HCT116 (cell line): ENCODE measurements at regions not wholly inside any gene's neighbourhood (a gene's known extent, or its start where the extent isn't known, plus 50 kb on each side); places are given as distances from the start of the nearest gene placed in this dataset.

Experiments
- ATAC-seq: fragments of 200-7000 bp; cut with Tn5 transposase; 2 replicates; pipeline ENCODE4 v1.9.1; 2020; ENCODE audit warnings: mild to moderate bottlenecking, moderate library complexity
- BruUV-seq: library from RNA; stranded (reverse); fragments of 400-500 nt; replicated peaks from 2 replicates; lab custom pipeline; 2021; lab: Mats Ljungman, UMichigan
- CTCF ChIA-PET: fragments of 300-600 bp; sonication (Branson Sonifier 250); formaldehyde crosslinking; loops from one replicate; lab custom pipeline; 2021; ENCODE audit warnings: antibody characterized with exemption; lab: Charles Lee
- POLR2A ChIA-PET: fragments of 300-600, 350-600 bp; sonication (Branson Sonifier 250); formaldehyde crosslinking; loops from one replicate; lab custom pipeline; 2021; ENCODE audit warnings: antibody characterized with exemption; lab: Charles Lee
- RAD21 ChIA-PET, 2 experiments: fragments of 300-600 bp; sonication (Branson Sonifier 250); formaldehyde crosslinking; loops; one replicate each; lab custom pipeline; 2023; ENCODE audit warnings: low total read pairs in 2 of 2; ENCODE audit not compliant: uncharacterized antibody in 2 of 2, unreplicated experiment in 2 of 2, low non-redundant PET in 1 of 2; lab: Charles Lee
- DNase-seq: peaks from one replicate; pipeline ENCODE4 v3.0.0-alpha.2; 2010; ENCODE audit warnings: low read depth, low spot score
- H2AFZ ChIP-seq: fragments of 200-600 bp; shearing (Covaris generic), sonication (generic); 2 replicates; pipeline ENCODE4 v1.6.1; 2017; ENCODE audit warnings: low read depth, mixed run types, mixed read lengths, antibody characterized with exemption, low read length; ENCODE audit not compliant: poor library complexity, severe bottlenecking
- H3K27ac ChIP-seq: 2 replicates; pipeline ENCODE4 v1.5.1; 2012; ENCODE audit warnings: low read depth, low read length
- H3K27me3 ChIP-seq: fragments of 200-600 bp; sonication (generic); 2 replicates; pipeline ENCODE4 v1.6.1; 2016; ENCODE audit warnings: mixed run types, low read length, mixed read lengths; ENCODE audit not compliant: insufficient read depth
- H3K36me3 ChIP-seq, 2 experiments: fragments of 200-500 bp in 1 of 2; fragments of 200-600 bp in 1 of 2; sonication (Bioruptor generic) in 1 of 2; sonication (generic) in 1 of 2; 2 replicates each; pipeline versions ENCODE4 v1.5.1 to v1.6.1; 2014 to 2016; ENCODE audit warnings: low read length in 2 of 2, inconsistent platforms in 1 of 2, mixed read lengths in 1 of 2, mixed run types in 1 of 2; ENCODE audit not compliant: insufficient read depth in 2 of 2, control insufficient read depth in 1 of 2
- H3K4me1 ChIP-seq, 2 experiments: fragments of 200-600 bp in 1 of 2; sonication (generic) in 1 of 2; 2 replicates each; pipeline versions ENCODE4 v1.5.1 to v1.6.1; 2012 to 2017; ENCODE audit warnings: low read length in 2 of 2, inconsistent platforms in 1 of 2, mild to moderate bottlenecking in 1 of 2, mixed read lengths in 1 of 2, mixed run types in 1 of 2, moderate library complexity in 1 of 2; ENCODE audit not compliant: insufficient read depth in 2 of 2, control insufficient read depth in 1 of 2
- H3K4me2 ChIP-seq: fragments of 200-600 bp; sonication (generic); 2 replicates; pipeline ENCODE4 v1.6.1; 2017; ENCODE audit warnings: mixed run types, low read length, mixed read lengths
- H3K4me3 ChIP-seq, 2 experiments: fragments of 200-600 bp in 1 of 2; sonication (generic) in 1 of 2; replicated peaks in 1 of 2; 2 replicates each; pipeline ENCODE4 v1.5.1; 2011 to 2016; ENCODE audit warnings: low read length in 2 of 2, control low read depth in 1 of 2, low read depth in 1 of 2, mild to moderate bottlenecking in 1 of 2, mixed read lengths in 1 of 2, mixed run types in 1 of 2
- H3K79me2 ChIP-seq: fragments of 200-600 bp; sonication (generic); 2 replicates; pipeline ENCODE4 v1.6.1; 2017; ENCODE audit warnings: mild to moderate bottlenecking, mixed run types, low read length, moderate library complexity, mixed read lengths; ENCODE audit not compliant: insufficient read depth
- H3K9ac ChIP-seq: fragments of 200-600 bp; sonication (generic); 2 replicates; pipeline ENCODE4 v1.6.1; 2016; ENCODE audit warnings: low read length, mixed read lengths
- H3K9me2 ChIP-seq: fragments of 200-600 bp; sonication (generic), shearing (Covaris generic); 2 replicates; pipeline ENCODE4 v1.6.1; 2017; ENCODE audit warnings: mixed run types, mild to moderate bottlenecking, moderate library complexity; ENCODE audit not compliant: insufficient read depth
- H3K9me3 ChIP-seq, 2 experiments: fragments of 200-500 bp in 1 of 2; fragments of 200-600 bp in 1 of 2; sonication (Bioruptor generic) in 1 of 2; sonication (generic) in 1 of 2; 2 replicates each; pipeline ENCODE4 v1.6.1; 2014 to 2017; ENCODE audit warnings: low read length in 2 of 2, mixed read lengths in 2 of 2, inconsistent platforms in 1 of 2, low read depth in 1 of 2, mild to moderate bottlenecking in 1 of 2, mixed run types in 1 of 2, moderate library complexity in 1 of 2; ENCODE audit not compliant: control insufficient read depth in 1 of 2, insufficient read depth in 1 of 2
- H4K20me1 ChIP-seq: fragments of 200-600 bp; sonication (generic), shearing (Covaris generic); 2 replicates; pipeline ENCODE4 v1.6.1; 2017; ENCODE audit warnings: mixed run types, mild to moderate bottlenecking, moderate library complexity; ENCODE audit not compliant: insufficient read depth
- EZH2 ChIP-seq: fragments of 200-600 bp; sonication (generic); IDR thresholded peaks from 2 replicates; pipeline ENCODE4 v1.6.1; 2017; ENCODE audit warnings: antibody characterized with exemption, mixed run types
- MAX ChIP-seq: IDR thresholded peaks from 2 replicates; pipeline ENCODE4 v1.6.1; 2012
- POLR2AphosphoS5 ChIP-seq: IDR thresholded peaks from 2 replicates; pipeline ENCODE4 v1.6.1; 2011; ENCODE audit warnings: mild to moderate bottlenecking, low read depth, low read length, moderate library complexity
- ZBTB33 ChIP-seq: IDR thresholded peaks from 2 replicates; pipeline ENCODE4 v1.6.1; 2011; ENCODE audit warnings: mild to moderate bottlenecking, low read length, moderate library complexity; ENCODE audit not compliant: insufficient replicate concordance; ENCODE audit errors: extremely low read depth
- intact Hi-C: fragments of 100-400 bp; cut with micrococcal nuclease; formaldehyde crosslinking; loops from 2 replicates; pipeline ENCODE4 v1.10.0; 2022

- TF ChIP-seq ZBTB33, result no peak
- TF ChIP-seq MAX, result no peak
- no peak for TF ChIP-seq EZH2
Measured at GRCh38 chr6:166779963-166780683, 153.1 kb upstream of the RPS6KA2 start (continued).

- CTCF ChIA-PET, result no interaction called here
- Histone ChIP-seq H3K4me3 (no peak overlapping the region), H3K9ac (no peak overlapping the region), H3K4me2 (no peak overlapping the region), H3K36me3 (no peaks in the 10 kb centered on the region), H3K27me3 (no peaks in the 10 kb centered on the region), H4K20me1 (no peaks in the 10 kb centered on the region), H3K9me3 (no peaks in the 10 kb centered on the region), H2AFZ (no peak overlapping the region), H3K9me2 (no peaks in the 10 kb centered on the region), H3K27ac (no peak overlapping the region), H3K4me1 (0 out of 4 replicates have a peak, but pooled peaks cover 0 to 9% of the 10 kb centered on the region in 2 experiments), H3K79me2 (no peaks in the 10 kb centered on the region)
- DNase-seq (no peak), ATAC-seq (no peak)
- POLR2A ChIA-PET, result no interaction called here
- no peak for TF ChIP-seq POLR2AphosphoS5
- RAD21 ChIA-PET, result no interaction called here
- BruUV-seq, result no TSS peak
- intact Hi-C loops, result loop anchor here (10.0 kb wide), 2 partner anchors 325 to 505 kb away; no protein-coding TSS in a partner anchor
Measured at GRCh38 chr6:166779381-166779780, 152.3 kb upstream of the RPS6KA2 start.
